ENCODE measurements at regions not wholly inside any gene's neighbourhood (a gene's known extent, or its start where the extent isn't known, plus 50 kb on each side); places are given as distances from the start of the nearest gene placed in this dataset.
"Not testable (repeated sequence)": the region's sequence is repeated elsewhere in the genome, so short reads cannot be mapped to it uniquely, and the experiment has no call there.

DNA sequence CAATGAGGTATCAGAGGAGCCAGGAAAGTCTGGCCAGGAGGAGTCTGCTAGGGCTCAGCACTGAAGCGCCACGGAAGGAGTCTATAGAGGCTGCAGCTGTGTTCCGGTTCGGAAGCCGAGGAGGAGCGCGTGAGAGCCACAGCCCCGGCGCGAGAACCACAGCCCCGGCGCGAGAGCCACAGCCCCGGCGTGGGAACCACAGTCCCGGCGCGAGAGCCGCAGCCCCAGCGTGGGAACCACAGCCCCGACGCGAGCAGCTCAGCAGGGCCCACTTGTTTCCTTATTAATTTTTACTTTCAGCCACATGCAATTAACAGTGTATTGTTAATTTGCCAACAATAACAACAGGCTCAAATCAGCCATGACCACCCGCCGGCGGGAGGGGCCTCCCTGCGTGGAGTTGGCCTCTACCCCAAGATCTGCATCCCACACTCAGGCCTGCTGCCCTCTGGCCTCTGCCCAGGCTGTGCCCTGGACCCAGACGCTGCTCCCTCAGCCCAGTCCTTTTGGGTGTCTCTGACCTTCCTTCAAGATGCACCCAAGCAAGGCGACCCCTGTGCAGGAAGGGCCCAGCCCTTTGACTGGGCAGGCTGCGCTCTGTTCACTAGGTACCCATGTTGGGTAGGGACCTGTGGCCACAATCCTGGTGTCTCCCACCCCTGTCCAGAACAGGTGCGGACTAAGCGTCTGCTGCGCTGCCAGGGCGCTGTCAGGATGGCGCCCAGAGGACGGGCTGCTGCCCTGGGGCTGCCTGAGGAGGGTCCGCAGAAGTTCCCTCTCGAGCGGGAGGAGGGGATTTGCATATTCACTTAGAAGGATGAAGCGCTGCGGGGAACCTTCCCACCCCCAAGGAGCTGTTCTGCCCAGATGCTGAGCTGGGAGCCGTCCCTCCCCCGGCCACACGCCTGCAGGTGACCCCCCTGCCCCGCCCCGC, 113.8 kb downstream of the ADRA2C start:
- no peak for DNase-seq (ENCODE audit: low read depth in 2 of 2)

DNA sequence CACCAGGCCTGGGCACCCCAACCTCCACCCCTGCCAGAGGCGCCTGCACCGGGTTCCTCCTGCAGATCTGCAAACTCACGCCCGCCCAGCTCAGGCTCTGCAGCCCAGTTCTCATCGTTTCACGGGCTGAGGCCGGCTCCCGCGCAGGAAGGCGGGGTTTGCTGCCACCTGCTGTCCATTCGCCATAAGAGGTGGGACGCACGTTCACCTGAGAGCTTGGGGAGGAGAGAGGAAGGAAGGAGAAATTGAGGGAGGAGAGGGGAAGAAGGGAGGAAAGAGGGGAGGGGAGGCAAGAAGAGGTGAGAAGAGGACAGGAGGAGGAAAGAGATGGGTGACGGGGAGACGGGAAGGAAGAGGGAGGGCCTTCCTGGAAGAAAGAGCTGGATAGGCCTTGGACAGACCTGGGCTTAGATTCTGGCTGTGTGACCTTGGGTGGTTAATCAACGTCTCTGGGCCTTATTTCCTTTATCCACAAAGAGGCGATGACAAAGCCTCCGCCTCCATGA, 114.5 kb downstream of the ADRA2C start:
- DNase-seq (ENCODE audit: low read depth in 2 of 2) = peak; percentile 21 to 24

DNA sequence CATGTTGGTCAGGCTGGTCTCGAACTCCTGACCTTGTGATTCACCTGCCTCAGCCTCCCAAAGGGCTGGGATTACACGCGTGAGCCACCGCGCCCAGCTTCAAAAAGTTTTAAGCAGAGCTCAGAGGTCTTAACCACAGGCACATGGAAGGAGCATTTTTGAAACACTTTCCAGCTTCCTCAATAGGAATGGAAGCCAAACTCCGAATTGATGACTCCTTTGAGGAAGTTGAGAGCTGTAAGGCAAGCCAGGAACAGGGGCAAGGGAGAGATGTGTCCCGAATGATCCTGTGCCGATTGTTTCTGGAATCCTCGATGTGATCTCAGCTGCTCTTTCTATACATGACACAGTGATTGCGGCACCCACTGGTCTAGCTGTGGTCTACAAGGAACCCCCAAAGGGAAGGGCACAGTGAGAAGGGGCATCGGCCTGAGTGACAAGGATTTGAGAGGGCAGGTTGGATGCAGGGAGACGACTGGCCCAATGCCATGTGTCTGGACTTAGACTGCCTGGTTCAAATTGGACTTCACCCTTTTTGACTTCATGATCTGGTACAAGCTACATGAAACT, 116.2 kb downstream of the ADRA2C start:
- not testable (repeated sequence) for DNase-seq (ENCODE audit: low read depth in 2 of 2)

DNA sequence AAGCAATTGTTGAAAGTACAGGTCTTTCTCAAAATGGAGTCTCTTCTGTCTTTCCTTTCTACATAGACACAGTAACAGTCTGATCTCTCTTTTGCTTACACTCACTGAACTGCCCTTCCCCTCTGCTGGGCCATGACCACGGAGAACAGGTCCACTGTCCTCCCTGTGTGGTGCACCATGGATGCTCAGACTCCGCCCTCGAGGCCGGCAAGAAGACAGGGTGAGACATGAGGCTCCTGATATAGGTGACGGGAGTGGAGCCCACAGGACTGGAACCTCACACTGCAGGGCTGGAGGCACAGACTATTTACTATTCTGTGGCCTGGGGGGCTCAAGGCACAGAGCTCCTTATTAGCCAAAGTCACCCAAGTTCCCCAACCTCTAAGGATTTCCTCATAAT, 118.1 kb downstream of the ADRA2C start:
- not testable (repeated sequence) for DNase-seq (ENCODE audit: low read depth in 2 of 2)

DNA sequence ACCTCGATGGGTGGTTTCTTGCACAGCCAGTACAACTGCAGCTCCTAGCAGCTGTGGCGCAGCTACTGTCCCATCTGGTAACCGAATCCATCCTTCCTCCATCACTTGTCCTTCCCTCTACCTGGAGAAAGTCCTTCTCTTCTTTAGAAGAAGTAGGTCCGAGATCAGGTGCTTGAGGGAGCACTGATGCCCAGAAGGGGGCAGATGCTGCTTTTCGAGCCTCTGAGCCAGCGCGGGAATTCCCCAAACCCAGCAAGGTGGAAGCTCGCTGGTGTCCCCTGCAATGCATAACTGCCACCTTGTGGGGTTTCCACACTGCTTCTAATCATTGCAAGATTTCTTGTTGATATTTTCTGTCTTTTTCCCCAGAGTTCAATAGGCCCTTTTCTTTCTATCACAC, 127.4 kb downstream of the ADRA2C start:
- DNase-seq (ENCODE audit: low read depth in 2 of 2) = not testable (repeated sequence)

DNA sequence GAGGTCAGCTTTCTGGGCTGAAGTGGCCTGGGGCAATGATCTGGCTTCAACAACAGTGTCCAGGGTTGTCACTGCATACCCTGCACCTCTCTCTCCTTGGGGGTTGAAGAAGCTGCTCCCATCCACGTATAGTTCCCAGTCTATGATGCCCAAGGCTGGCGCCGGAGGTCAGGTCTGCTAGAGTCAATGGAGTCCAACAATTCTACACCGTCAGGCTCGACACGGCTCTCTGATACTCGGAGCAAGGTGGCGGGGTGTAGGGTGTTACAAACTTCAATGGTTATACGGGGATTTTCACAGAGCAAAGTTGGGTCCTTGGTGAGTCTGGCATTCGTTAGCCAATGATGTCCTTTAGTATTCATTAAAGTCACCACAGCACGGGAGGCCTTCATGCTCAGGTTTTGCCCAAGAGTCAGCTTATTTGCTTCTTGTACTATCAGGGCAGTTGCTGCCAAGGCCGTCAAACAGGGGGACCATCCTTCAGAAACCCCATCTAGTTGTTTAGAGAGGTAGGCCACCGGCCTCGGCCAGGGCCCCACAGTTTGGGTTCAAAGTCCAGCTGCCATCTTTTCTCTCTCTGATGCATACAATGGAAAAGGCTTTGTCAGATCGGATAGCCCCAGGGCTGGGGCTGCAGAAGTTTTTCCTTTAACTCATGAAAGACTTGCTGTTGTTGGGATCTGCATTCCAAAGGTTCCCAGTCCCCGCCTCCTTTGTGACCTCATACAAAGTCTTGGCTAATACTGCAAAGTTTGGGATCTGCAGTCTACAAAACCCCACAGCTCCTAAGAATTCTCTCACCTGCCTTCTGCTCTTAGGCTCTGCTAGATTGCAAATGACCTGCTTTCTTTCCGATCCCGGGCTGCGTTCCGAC, 128.1 kb downstream of the ADRA2C start:
- not testable (repeated sequence) for DNase-seq (ENCODE audit: low read depth in 2 of 2)

DNA sequence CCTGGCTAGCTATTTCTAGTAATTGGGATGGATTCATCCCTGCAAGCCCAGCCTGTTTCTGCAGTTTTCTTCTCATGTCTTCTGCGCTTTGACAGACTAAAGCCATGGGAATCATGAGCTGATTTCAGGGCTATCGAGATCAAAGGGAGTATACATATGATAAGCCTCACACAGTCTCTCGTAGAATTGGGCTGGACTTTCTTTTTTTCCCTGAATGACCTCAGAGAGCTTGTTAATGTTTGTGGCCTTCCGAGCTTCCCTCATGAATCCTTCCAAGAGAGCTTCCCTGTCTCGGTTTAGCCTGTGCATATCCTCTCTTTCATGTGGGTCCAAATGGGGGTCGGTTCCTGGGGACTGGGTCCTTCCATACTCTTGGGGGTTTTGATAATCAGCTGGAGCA, 130.3 kb downstream of the ADRA2C start:
- no peak for DNase-seq (ENCODE audit: low read depth in 2 of 2)

DNA sequence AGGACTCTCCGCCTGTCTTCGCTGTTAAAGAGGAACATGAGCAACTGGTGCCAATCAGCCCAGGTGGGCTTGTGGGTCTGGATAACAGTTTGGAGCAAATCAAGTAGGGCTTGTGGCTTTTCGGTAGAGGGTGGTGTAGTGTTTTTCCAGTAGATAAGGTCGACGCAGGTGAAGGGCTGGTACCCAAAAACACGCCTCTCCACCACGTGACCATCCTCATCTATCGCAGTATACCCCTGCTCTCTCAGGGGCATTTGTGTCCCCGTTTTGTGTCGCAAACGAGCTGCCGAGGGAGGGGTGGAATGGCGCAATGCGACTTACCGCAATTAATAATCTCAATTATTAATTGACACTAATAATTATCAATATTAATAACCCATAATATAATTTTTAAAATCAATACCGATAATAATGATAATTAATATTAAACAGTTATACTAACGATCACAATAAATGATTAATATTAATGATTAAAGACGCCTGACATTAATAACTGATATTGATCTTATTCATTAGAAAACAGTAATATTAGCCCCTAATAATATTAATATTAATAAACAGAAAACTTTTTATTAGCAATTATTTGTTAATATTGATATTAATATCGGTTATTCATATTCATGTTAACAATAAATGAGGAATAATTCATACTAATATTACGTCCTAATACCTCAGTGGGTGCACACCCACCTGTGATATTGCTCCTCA, 130.8 kb downstream of the ADRA2C start:
- DNase-seq (ENCODE audit: low read depth in 2 of 2) = not testable (repeated sequence)

DNA sequence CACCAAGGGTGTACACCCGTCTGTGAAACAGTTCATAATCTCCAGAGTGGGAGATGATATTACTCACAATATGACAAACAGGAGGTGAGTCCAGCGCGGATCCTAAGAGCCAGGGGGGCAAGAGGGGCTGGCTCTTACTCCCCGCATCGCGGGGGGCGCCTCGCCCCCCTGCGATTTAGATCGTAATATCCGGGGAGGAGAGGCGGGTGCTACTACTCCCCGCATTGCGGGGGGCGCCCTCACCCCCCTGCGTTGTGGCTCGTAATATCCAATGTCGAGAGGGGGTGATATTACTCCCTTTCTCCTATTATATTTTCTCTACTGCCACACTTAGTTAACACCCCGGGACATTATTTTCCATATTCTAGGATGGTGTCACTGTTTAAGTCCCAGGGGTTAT, 131.9 kb downstream of the ADRA2C start:
- DNase-seq (ENCODE audit: low read depth in 2 of 2) = no peak

DNA sequence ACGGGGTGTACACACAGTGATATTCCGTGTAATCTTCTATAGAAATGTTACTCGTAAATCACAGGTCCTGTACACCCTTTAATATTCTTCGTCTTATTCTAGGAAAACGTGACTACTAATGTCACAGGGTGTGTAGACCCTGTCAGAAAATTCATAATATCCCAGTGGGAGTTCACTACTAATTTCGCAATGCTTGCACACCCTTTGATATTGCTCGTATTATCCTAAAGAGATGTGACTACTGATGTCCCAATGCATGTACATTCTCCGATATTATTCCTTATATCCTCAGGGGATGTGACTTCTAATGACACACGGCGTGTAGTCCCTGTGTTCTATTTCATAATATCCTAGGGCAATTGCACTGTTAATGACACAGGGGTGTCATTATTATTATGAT, 132.7 kb downstream of the ADRA2C start:
- DNase-seq (ENCODE audit: low read depth in 2 of 2) = not testable (repeated sequence)

DNA sequence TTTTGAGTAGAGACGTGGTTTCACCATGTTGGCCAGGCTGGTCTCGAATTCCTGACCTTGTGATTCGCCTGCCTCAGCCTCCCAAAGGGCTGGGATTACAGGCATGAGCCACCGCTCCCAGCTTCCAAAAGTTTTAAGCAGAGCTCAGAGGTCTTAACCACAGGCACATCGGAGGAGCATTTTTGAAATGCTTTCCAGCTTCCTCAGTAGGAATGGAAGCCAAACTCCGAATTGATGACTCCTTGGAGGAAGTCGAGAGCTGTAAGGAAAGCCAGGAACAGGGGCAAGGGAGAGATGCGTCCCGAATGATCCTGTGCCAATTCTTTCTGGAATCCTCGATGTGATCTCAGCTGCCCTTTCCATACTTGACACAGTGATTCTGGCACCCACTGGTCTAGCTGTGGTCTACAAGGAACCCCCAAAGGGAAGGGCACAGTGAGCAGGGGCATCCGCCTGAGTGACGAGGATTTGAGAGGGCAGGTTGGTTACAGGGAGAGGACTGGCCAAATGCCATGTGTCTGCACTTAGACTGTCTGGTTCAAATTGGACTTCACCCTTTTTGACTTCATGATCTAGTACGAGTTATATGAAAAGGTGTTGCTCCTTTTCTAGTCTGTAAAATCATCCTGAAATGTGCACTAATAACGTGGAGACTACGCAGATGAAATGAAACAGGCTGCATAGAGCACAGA, 138.2 kb downstream of the ADRA2C start:
- not testable (repeated sequence) for DNase-seq (ENCODE audit: low read depth in 2 of 2)

DNA sequence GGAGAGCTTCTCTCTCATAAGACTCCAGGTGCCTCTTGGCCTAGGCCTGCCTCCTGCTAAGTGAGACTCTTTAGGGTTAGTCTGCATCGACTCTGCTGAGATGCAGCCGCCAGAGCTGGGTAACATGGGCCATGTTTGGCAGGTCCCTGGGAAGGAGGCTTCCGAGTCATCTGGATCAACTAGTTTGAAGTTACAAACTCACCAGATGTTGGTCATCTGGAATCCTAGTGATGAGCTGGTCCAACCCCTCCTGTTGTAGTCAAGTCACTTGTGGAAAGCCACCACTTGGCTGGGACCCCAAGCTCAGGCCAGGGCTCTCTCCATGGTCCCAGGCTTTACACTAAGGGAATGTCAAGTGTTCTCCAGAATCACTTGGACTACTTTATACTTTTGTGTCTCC, 143.4 kb downstream of the ADRA2C start:
- DNase-seq (ENCODE audit: low read depth in 2 of 2) = not testable (repeated sequence)

DNA sequence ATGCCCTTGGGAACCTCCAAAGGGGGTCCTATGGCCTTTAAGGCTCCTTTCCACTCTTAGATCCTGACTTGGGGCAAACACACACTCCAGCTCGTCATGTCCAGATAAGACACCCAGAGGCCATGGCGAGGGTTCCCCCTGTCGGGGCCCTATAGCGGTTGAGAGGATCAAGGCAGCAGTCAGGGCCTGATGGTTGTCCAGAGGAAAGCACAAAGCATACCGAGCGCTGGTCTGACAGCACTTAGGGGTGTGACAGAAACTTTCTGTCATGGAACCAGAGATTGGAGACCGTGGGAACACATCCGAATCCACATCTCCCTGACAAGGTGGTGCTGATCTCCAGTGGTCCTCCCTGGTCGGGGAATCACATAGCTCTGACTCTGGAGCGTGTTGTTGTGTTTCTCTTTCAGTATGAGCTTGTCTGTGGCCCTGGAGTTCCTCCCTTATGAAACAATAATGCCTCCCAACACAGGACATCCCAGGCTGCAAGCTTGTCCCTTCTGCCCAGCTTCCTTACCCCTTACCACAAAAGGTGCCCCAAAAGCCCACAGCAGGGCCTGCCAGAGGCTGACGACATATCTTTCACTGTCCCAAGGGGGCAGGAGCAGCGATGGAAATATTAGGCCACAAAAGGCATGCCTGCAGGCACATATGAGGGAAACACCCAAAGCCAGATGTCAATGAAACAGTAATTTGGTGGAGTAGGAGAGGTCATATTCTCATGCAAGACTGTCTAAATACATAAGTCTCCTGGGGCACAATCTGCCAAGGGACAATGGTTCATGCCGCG, 144.2 kb downstream of the ADRA2C start:
- not testable (repeated sequence) for DNase-seq (ENCODE audit: low read depth in 2 of 2)

DNA sequence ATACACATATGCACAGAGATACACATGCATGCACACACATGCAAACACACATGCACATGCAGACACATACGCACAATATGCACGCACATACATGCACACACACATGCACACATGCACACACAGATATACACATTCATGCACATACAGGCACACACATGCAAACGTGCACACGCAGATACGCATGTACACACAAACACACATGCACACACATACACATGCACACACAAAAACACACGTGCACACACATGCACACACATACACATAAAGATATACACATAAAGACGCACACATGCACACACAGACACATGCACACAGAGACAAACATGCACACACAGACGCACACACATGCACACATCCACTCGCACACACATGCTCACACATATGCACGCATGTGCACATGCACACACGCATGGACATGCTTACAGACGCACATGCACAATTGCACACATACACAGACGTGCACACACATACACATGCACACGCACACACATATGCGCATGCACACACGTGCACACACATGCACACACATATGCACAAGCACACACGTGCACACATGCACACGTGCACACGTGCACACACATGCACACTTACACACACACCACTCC, 145.2 kb downstream of the ADRA2C start:
- DNase-seq (ENCODE audit: low read depth in 2 of 2) = no peak

DNA sequence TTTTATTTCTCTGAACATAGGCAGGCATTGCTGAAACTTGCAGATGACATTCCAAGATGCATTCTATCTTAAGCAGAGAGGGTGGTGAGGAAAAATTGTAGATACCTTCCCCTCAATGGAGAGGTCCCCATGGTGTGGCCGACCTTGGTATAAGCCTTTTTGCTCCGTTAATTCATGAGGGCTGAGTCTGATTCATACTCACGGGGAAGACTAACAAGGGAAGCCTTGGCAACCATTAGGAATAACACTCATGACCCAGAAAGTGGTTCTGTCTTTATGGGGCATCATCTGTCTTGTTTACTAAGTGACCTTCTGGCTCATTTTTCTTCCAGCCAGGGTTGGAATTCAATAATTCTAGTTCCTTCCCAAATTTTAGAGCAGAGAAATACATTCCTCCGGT, 148.3 kb downstream of the ADRA2C start:
- DNase-seq (ENCODE audit: low read depth in 2 of 2) = not testable (repeated sequence)

DNA sequence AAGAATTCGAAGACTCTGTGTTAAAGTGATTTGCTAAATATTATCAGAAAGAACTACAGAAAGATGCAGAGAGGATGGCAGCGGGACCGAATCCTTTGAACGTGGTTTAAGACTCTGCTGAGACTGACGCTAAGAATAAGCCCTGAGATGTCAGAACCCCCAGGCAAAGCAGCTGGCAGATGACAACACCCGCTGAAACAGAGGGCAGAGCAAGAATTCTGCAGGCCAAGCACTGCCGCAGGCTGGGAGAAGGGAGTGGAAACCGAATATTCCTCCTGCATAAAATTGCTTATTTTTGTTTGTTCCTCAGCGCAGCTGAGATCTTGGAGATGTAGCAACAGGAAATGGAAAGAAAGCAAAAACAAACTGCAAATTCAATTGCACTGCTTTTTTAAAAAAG, 153.3 kb downstream of the ADRA2C start:
- DNase-seq (ENCODE audit: low read depth in 2 of 2) = not testable (repeated sequence)

DNA sequence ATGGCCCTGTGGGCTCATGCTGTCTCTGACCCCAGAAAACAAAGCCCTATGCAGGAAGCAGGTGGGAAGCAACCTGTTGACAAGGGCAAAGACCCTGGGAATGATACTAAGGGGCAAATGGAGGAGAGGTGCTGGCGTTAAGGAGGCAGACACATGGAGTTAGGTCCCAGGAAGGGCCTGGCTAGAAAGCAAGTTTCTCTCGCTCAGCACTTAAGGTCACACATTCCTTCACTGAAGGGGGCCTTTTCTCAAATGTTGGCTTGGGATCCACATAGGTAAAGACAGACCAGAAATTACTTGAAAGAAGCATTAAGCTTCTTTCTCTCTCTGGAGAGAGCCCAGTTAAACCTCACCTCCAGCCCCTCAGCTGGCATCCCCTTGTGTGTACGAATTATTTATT, 155.7 kb downstream of the ADRA2C start:
- DNase-seq (ENCODE audit: low read depth in 2 of 2) = not testable (repeated sequence)

DNA sequence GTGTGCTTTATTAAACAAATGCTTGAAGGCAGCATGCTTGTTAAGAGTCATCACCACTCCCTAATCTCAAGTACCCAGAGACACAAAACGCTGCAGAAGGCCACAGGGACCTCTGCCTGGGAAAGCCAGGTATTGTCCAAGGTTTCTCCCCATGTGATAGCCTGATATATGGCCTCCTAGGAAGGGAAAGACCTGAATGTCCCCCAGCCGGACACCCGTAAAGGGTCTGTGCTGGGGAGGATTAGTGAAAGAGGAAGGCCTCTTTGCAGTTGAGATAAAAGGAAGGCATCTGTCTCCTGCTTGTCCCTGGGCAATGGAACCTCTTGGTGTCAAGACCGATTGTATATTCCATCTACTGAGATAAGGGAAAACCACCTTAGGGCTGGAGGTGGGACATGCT, 159.7 kb downstream of the ADRA2C start:
- DNase-seq (ENCODE audit: low read depth in 2 of 2) = not testable (repeated sequence)

DNA sequence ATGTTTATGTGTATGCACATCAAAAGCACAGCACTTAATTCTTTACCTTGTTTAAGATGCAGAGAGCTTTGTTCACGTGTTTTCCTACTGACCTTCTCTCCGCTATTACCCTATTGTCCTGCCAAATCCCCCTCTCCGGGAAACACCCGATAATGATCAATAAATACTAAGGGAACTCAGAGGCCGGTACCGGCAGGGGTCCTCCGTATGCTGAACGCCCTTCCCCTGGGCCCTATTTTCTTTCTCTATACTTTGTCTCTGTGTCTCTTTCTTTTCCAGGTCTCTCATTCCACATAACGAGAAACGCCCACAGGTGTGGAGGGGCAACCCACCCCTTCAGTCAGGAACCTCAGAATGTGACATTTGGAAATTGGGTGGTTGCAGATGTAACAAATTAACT, 160.1 kb downstream of the ADRA2C start:
- DNase-seq (ENCODE audit: low read depth in 2 of 2) = not testable (repeated sequence)

Data from stimulated activated CD8-positive, alpha-beta memory T cell treated with anti-CD3 and anti-CD28 coated beads, Interleukin-15, amount 100 ng/mL, for 4 hours (primary cell).